Activated T-helper 2 cell treated with anti-CD3 and anti-CD28 coated beads, Interferon-gamma antibody, Interleukin-2, Interleukin-4, amounts not matched to agents 10 μg/mL and 5 μg/mL and 100 μg/mL, durations not matched to agents 14 hours and 24 hours and 36 hours (primary cell): ENCODE measurements at regions not wholly inside any gene's neighbourhood (a gene's known extent, or its start where the extent isn't known, plus 50 kb on each side); places are given as distances from the start of the nearest gene placed in this dataset.

ENCODE experiments used
- DNase-seq: peaks from one replicate; pipeline ENCODE4 v3.0.0; 2021; ENCODE audit warnings: low spot score
- H3K27ac Mint-ChIP-seq: one replicate; pipeline ENCODE4 v1.8.0; 2021; ENCODE audit warnings: mixed read lengths
- H3K27me3 Mint-ChIP-seq: one replicate; pipeline ENCODE4 v1.8.0; 2021; ENCODE audit warnings: low read depth, mixed read lengths
- H3K36me3 Mint-ChIP-seq: one replicate; pipeline ENCODE4 v1.8.0; 2021; ENCODE audit warnings: low read depth, mixed read lengths
- H3K4me1 Mint-ChIP-seq: one replicate; pipeline ENCODE4 v1.8.0; 2021; ENCODE audit warnings: low read depth, mixed read lengths
- H3K4me3 Mint-ChIP-seq: one replicate; pipeline ENCODE4 v1.8.0; 2021; ENCODE audit warnings: low read depth, mild to moderate bottlenecking, moderate library complexity, mixed read lengths
- H3K9me3 Mint-ChIP-seq: one replicate; pipeline ENCODE4 v1.8.0; 2021; ENCODE audit warnings: mixed read lengths
- intact Hi-C: fragments of 100-400 bp; cut with micrococcal nuclease; formaldehyde crosslinking; loops from one replicate; pipeline ENCODE4 v1.15.1; 2023

DNA sequence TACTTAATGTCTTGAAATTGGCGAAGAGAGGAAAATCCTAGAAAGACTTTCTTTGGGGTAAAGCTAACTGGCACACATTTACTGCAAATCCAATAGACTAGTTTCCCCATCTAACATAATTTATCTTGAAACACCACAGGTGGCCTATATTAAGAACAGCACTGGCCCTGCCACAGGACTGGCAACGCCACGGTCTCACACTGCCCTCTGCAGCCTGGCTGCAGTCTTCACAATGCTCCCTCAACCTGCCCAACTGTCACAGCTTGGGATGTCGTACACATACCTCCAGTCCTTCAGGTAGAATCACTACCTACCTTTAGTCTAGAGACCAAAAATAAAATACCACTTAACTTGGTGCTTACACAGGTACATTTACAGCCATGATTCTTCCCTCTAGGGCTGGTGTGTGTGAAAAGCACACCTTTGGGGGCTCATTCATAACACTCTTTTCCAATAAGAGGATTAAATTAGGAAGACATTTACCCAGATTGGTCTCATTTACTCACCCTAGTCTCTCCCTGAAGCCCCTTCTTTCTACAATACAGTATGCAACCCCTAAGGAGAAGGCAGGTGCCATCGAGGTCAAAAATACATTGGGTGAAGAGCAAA lies 222.2 kb downstream of the C1D start:
- no peaks in the 10 kb centered on the region for H3K4me1 Mint-ChIP-seq

DNA sequence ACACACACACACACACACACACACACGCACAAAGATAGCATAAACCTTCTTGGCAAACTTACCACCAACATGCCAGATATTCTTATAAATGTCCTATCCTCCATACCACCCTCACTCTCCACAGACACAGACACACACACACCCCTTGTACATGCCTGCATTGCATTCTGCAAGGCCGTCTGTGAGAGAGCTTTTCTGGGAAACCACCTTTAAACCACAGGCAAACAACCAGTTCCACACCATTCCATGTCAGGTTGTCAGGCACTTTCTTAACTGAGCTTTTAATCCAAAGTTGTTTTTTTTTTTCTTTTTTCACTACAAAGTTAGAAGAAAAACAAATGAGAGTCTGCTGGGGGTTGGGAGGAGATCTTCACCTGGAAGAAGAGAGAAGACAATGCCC lies 221.1 kb downstream of the C1D start:
- Mint-ChIP-seq H3K27ac (no peak overlapping the region), H3K36me3 (no peaks in the 10 kb centered on the region), H3K4me3 (no peak overlapping the region), H3K9me3 (no peaks in the 10 kb centered on the region), H3K27me3 (peaks cover 4% of the 10 kb centered on the region), H3K4me1 (no peaks in the 10 kb centered on the region)
- intact Hi-C loops, result no loop called here
- no peak for DNase-seq

More for the DNA sequence above, 222.2 kb downstream of the C1D start:
- H3K4me3 Mint-ChIP-seq, result no peak overlapping the region
- no peak overlapping the region for H3K27ac Mint-ChIP-seq
- intact Hi-C loops, result no loop called here
- H3K36me3 Mint-ChIP-seq, result no peaks in the 10 kb centered on the region
- peaks cover 4% of the 10 kb centered on the region for H3K27me3 Mint-ChIP-seq
- no peak for DNase-seq
- no peaks in the 10 kb centered on the region for H3K9me3 Mint-ChIP-seq

DNA sequence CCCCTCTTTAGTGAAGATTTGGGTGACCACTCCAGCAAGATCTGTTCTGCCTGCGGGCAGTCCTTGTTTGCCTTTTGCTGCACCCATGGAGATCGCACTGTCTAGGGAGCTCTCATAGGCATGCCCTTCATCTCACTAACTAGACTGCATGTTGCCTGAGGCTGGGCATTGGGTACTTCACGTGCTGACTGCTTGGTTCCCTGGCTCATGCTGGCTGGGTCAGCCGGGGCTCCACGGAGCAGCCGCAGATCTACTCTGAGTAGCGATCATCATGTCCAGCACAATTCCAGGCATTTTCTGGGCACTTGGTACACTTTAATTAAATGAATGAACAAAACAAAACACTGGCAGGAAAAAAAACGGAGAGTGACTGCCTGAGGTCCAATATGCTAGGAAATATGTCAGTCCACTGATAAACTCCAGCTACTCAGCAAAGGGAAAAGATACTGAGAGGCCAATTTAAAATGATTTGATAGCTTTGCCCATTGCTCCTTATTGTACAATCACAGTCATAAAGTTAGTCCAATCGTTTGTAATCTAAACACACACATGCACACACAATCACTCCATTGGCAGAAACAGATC lies 220.3 kb downstream of the C1D start:
- H3K27ac Mint-ChIP-seq, result no peak overlapping the region
- no peak overlapping the region for H3K4me3 Mint-ChIP-seq
- intact Hi-C loops, result no loop called here
- no peaks in the 10 kb centered on the region for H3K4me1 Mint-ChIP-seq
- no peaks in the 10 kb centered on the region for H3K9me3 Mint-ChIP-seq
- no peaks in the 10 kb centered on the region for H3K36me3 Mint-ChIP-seq
- H3K27me3 Mint-ChIP-seq, result peaks cover 4% of the 10 kb centered on the region
- DNase-seq, result no peak

GRCh38 chr2:67844024-67844540 lies 218.7 kb downstream of the C1D start:
- Mint-ChIP-seq H3K27me3 (peaks cover 4% of the 10 kb centered on the region), H3K27ac (no peak overlapping the region), H3K36me3 (no peaks in the 10 kb centered on the region), H3K9me3 (no peaks in the 10 kb centered on the region), H3K4me3 (no peak overlapping the region), H3K4me1 (no peaks in the 10 kb centered on the region)
- no peak for DNase-seq
- intact Hi-C loops, result no loop called here

- Mint-ChIP-seq H3K27me3 (peaks cover 4% of the 10 kb centered on the region), H3K36me3 (no peaks in the 10 kb centered on the region), H3K27ac (no peak overlapping the region), H3K4me3 (no peak overlapping the region), H3K4me1 (no peaks in the 10 kb centered on the region), H3K9me3 (no peaks in the 10 kb centered on the region)
- intact Hi-C loops, result loop anchor here (5.0 kb wide), 1 partner anchor 1418 kb away; no protein-coding TSS in a partner anchor
- DNase-seq, result no peak
These were observed 217.0 kb downstream of the C1D start for GRCh38 chr2:67845621-67846369.

GRCh38 chr2:67846370-67847070 lies 216.3 kb downstream of the C1D start:
- intact Hi-C loops, result loop anchor here (5.0 kb wide), 1 partner anchor 1419 kb away; no protein-coding TSS in a partner anchor
- Mint-ChIP-seq H3K36me3 (no peaks in the 10 kb centered on the region), H3K9me3 (no peaks in the 10 kb centered on the region), H3K4me1 (no peaks in the 10 kb centered on the region), H3K4me3 (no peak overlapping the region), H3K27me3 (peaks cover 4% of the 10 kb centered on the region), H3K27ac (no peak overlapping the region)
- peak; percentile 8 for DNase-seq

GRCh38 chr2:67848551-67849285 lies 214.1 kb downstream of the C1D start:
- Mint-ChIP-seq H3K27ac (no peak overlapping the region), H3K4me3 (no peak overlapping the region), H3K9me3 (no peaks in the 10 kb centered on the region), H3K36me3 (no peaks in the 10 kb centered on the region), H3K27me3 (peaks cover under 1% of the 10 kb centered on the region), H3K4me1 (no peaks in the 10 kb centered on the region)
- intact Hi-C loops, result loop anchor here (5.0 kb wide), 1 partner anchor 1421 kb away; no protein-coding TSS in a partner anchor
- DNase-seq, result no peak

DNA sequence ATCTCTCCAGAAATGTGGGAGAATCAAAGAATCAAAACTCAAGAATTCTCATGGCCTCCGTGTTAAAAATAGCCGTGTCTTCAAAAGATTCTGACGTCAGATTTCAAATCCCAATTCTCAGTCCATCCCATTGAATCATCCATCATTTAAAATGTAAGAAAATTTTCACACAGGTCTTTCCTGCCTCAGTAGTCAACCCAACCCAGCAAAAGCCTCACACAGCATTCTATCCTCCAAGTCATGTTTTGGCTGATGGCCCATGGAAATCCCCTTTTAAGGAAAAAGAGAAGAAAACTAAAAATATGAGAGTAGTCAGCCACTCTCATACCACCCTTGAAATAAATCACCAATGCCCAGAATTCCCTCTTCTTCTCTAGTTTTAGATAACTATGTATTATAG lies 211.8 kb downstream of the C1D start:
- Mint-ChIP-seq H3K4me3 (no peak overlapping the region), H3K27ac (no peak overlapping the region), H3K27me3 (no peaks in the 10 kb centered on the region), H3K4me1 (no peaks in the 10 kb centered on the region), H3K9me3 (no peaks in the 10 kb centered on the region), H3K36me3 (no peaks in the 10 kb centered on the region)
- intact Hi-C loops, result no loop called here
- no peak for DNase-seq

DNA sequence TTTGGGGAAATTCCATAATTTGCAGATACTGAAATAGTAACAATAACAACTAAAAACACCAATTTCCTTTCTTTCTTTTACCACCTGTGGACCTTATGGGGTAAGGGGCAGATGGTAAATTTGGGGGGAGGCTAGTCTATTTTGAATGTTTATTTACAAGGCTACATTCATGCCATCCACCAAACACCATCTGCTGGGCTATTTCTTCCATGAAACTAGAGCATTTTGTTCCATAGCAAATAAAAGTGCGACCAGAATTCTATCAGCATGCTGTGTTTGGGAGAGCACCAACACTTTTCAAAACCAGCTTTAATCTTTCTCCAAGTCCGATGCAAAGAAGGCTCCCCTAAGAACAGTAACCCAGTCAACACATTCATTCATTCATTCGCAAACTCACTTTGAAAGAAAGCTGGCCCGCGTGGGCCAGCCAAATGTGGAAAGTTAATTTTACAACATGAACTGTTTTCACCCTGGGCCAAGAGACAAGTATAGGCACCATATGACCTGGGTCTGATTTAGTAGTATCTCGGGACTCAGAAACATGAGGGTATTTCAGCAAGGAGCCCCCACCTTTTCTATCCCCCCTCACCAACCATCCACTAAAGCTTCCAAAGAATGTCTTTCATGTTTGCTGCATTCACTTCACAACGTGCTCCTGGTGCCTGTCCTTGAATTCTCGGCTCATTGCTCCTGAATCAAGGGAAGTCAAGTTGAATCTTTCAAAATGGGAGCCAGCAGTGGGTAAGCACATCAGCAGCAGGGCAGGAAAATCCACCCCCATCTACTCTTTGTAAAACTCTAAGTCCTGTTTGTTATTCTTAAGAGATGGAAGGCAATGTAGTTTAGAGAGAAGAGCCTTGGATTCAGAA lies 210.6 kb downstream of the C1D start:
- no peaks in the 10 kb centered on the region for H3K36me3 Mint-ChIP-seq
- intact Hi-C loops, result no loop called here
- no peak overlapping the region for H3K4me3 Mint-ChIP-seq

GRCh38 chr2:67854103-67854743 lies 208.6 kb downstream of the C1D start:
- Mint-ChIP-seq H3K4me1 (no peaks in the 10 kb centered on the region), H3K4me3 (no peak overlapping the region), H3K27ac (no peak overlapping the region), H3K9me3 (no peaks in the 10 kb centered on the region), H3K27me3 (no peaks in the 10 kb centered on the region), H3K36me3 (no peaks in the 10 kb centered on the region)
- intact Hi-C loops, result no loop called here
- no peak for DNase-seq

More for the DNA sequence above, 210.6 kb downstream of the C1D start:
- DNase-seq, result no peak
- no peaks in the 10 kb centered on the region for H3K4me1 Mint-ChIP-seq
- H3K27me3 Mint-ChIP-seq, result no peaks in the 10 kb centered on the region
- no peak overlapping the region for H3K27ac Mint-ChIP-seq
- no peaks in the 10 kb centered on the region for H3K9me3 Mint-ChIP-seq

- intact Hi-C loops, result no loop called here
- no peak overlapping the region for H3K4me3 Mint-ChIP-seq
- no peaks in the 10 kb centered on the region for H3K4me1 Mint-ChIP-seq
- H3K36me3 Mint-ChIP-seq, result no peaks in the 10 kb centered on the region
- DNase-seq, result no peak
- H3K27ac Mint-ChIP-seq, result no peak overlapping the region
- no peaks in the 10 kb centered on the region for H3K9me3 Mint-ChIP-seq
- H3K27me3 Mint-ChIP-seq, result no peaks in the 10 kb centered on the region
These were observed 208.0 kb downstream of the C1D start for GRCh38 chr2:67854798-67855197.
